ENCODE measurements at regions not wholly inside any gene's neighbourhood (a gene's known extent, or its start where the extent isn't known, plus 50 kb on each side); places are given as distances from the start of the nearest gene placed in this dataset.

DNA sequence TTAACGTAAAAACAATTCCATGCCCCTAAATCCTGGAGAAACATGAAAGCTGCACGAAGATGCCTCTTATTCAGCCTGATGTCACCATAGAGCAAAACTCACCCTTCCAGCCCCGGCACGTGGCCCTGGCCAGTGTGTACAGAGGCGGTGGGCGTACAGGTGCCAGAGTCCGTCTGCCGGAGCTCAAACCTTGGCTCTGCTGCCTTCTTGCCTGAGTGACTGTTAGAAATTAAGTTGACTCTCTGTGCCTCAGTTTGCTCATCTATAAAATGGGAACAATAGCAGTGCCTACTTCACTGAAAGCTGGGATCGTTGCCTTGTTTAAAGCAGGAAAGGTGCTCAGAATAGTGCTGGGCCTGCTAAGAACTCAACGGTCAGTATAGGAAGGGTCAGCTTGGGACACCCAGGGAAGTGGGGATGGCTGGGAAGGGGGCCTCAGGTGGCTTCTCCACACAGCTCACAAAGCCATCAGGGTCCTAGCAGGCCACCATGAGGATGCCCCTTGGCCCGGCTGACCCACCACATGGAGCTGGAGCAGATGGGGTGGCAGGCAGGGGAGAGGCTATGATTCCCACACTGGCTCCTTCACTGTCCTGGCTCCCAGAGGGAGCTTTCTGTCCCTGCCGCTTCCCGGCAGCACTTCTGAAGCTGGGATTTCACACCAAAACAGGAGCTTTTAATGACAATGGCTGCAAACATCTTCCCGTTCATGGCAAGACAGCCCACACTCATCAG lies 237.2 kb downstream of the NPHP4 start:
- no peak for DNase-seq (ENCODE audit: low read depth)
- TF ChIP-seq, protein P1, sequence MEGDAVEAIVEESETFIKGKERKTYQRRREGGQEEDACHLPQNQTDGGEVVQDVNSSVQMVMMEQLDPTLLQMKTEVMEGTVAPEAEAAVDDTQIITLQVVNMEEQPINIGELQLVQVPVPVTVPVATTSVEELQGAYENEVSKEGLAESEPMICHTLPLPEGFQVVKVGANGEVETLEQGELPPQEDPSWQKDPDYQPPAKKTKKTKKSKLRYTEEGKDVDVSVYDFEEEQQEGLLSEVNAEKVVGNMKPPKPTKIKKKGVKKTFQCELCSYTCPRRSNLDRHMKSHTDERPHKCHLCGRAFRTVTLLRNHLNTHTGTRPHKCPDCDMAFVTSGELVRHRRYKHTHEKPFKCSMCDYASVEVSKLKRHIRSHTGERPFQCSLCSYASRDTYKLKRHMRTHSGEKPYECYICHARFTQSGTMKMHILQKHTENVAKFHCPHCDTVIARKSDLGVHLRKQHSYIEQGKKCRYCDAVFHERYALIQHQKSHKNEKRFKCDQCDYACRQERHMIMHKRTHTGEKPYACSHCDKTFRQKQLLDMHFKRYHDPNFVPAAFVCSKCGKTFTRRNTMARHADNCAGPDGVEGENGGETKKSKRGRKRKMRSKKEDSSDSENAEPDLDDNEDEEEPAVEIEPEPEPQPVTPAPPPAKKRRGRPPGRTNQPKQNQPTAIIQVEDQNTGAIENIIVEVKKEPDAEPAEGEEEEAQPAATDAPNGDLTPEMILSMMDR (IDR thresholded peaks at IDR 0.05; ENCODE audit: insufficient read depth, low read depth, low read length, missing control alignments), result no peak
- no peak overlapping the region for H3K4me3 ChIP-seq (ENCODE audit: low read depth, low read length)

DNA sequence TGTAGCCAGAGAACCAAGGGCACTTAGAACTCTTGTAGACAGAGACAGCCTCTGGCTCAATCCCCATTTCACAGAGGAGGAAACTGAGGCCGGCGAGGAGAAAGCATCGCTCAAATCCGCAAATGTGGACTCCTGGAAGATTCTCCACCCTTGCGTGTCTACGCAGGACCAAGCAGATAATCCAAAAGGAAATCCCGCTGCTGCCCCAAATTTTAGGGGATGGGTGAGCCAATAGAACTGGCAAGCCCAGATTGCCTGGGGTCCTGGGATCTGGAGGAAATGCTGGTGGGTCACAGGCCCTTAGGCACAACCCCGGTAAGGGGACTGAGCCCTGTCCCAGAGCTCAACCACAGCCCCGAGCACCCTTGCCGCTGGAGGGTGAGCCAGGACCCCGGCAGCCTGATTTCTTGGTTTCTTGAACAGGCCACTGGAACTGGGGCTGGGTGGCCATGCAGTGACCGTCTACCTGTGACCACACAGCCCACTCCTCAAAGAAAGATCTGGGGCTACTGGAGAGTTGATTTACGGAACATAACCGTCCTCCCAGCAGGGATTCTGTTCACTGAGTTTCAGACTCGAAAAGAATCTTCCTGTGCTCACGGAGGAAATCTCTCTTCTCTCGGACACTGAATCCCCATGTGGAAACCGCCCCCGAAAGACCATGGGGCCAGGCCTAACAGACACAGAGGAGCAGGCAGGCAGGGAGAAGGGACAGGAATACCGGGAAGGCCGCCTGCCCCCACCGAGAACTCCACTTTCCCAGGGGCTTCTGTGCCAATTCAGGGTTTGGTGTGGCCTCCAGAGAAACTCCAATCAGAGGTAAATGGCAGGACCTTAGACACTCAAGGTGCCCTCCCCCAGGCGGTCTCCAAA lies 238.4 kb downstream of the NPHP4 start:
- TF ChIP-seq, protein P1 (IDR thresholded peaks at IDR 0.05; ENCODE audit: insufficient read depth, low read depth, low read length, missing control alignments), result no peak
- no peak overlapping the region for H3K4me3 ChIP-seq (ENCODE audit: low read depth, low read length)
- no peak for DNase-seq (ENCODE audit: low read depth)

DNA sequence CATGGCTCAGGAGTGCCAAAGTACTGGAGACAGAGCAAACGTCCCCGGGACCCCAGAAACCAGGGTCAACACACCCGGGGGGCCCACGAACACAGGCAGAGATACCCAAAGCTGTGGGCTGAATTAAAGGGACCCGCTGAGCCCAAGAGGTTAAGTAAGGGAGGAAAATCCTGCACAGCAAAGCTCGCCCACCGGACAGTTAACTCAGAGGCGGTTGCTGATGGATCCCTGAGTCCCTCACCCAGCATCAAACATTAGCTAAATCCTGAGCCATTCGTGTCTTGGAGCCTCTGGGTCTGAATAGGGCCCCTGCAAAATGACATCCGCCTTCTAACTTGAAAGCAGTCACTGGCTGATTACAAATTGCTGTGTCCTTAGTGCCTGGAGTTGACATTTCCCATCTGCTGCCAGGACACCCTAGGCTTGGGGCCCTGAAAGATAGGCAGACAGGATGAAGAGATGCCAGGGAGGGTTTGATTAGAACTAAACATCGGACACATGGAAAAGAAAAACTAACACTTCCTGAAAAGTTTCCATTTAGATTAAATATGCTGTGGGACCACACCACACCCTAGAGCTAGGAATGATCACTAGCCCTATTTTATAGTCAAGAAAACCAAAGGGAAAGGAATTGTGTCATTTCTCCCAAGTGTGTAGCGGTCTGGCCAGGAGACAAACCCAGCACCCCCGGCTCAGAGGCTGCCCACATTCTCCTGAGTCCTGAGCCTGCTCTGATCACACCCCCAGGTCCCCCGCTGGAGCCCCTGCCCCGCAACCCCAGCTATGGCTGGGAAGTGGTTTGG lies 239.3 kb downstream of the NPHP4 start:
- H3K4me3 ChIP-seq (ENCODE audit: low read depth, low read length), result no peak overlapping the region
- no peak for DNase-seq (ENCODE audit: low read depth)
- TF ChIP-seq, protein P1 (IDR thresholded peaks at IDR 0.05; ENCODE audit: insufficient read depth, low read depth, low read length, missing control alignments), result no peak

- TF ChIP-seq, protein P1 (IDR thresholded peaks at IDR 0.05; ENCODE audit: insufficient read depth, low read depth, low read length, missing control alignments), result no peak
- DNase-seq (ENCODE audit: low read depth), result no peak
- no peak overlapping the region for H3K4me3 ChIP-seq (ENCODE audit: low read depth, low read length)
Observed at GRCh38 chr1:5751833-5752745, 240.1 kb downstream of the NPHP4 start.

DNA sequence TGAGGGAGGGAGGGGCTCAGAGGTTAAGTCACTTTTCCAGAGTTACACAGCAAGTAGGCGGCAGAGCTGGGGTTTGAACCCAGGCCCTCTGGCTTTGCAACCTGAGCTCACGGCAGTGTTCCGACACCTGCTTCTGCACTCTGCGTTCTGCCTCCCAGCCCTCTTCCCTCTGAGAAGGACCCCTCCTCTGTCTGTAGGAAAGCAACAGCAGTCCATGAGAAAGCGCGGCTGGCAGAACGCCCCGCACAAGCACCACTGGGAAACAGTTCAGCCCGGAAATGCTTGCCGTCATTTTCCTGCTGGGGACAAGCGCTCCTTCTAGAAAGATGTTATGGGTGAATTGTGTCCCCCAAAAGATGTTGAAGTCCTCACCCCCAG lies 241.1 kb downstream of the NPHP4 start:
- H3K4me3 ChIP-seq (ENCODE audit: low read depth, low read length), result no peak overlapping the region
- TF ChIP-seq, protein P1 (IDR thresholded peaks at IDR 0.05; ENCODE audit: insufficient read depth, low read depth, low read length, missing control alignments), result no peak
- no peak for DNase-seq (ENCODE audit: low read depth)

All from GM12865 (cell line).